Liver (tissue), 8 donors: ENCODE measurements at regions not wholly inside any gene's neighbourhood (a gene's known extent, or its start where the extent isn't known, plus 50 kb on each side); places are given as distances from the start of the nearest gene placed in this dataset.

ENCODE experiments used
- DNase-seq: peaks from one replicate; pipeline ENCODE4 v3.0.0-alpha.2; 2017; ENCODE audit warnings: low spot score
- H3K27ac ChIP-seq, 2 donors: one replicate each; pipeline ENCODE4 v1.7.0; 2013; ENCODE audit warnings: inconsistent platforms in 2 of 2, low read length in 2 of 2, control low read depth in 1 of 2, low read depth in 1 of 2, mild to moderate bottlenecking in 1 of 2
- H3K27me3 ChIP-seq, 4 donors: one replicate each; pipeline versions ENCODE4 v1.6.1 to v1.7.0; 2013; ENCODE audit warnings: low read length in 3 of 4, inconsistent platforms in 1 of 4, mild to moderate bottlenecking in 1 of 4, moderate library complexity in 1 of 4; ENCODE audit not compliant: control insufficient read depth in 4 of 4, insufficient read depth in 4 of 4
- H3K36me3 ChIP-seq, 4 donors: one replicate each; pipeline versions ENCODE4 v1.6.1 to v1.7.0; 2013; ENCODE audit warnings: low read length in 3 of 4, mild to moderate bottlenecking in 3 of 4, low read depth in 1 of 4, moderate library complexity in 1 of 4; ENCODE audit not compliant: control insufficient read depth in 4 of 4, insufficient read depth in 3 of 4
- H3K4me1 ChIP-seq, 4 donors: one replicate each; pipeline versions ENCODE4 v1.6.1 to v1.7.0; 2013; ENCODE audit warnings: low read length in 3 of 4, mild to moderate bottlenecking in 3 of 4, moderate library complexity in 1 of 4; ENCODE audit not compliant: control insufficient read depth in 4 of 4, insufficient read depth in 4 of 4
- H3K4me3 ChIP-seq, 3 donors: one replicate each; pipeline versions ENCODE4 v1.6.1 to v1.7.0; 2013; ENCODE audit warnings: low read length in 3 of 3, control low read depth in 1 of 3, low read depth in 1 of 3, mild to moderate bottlenecking in 1 of 3
- H3K9ac ChIP-seq, 2 donors: one replicate each; pipeline ENCODE4 v1.7.0; 2013; ENCODE audit warnings: low read length in 2 of 2, mild to moderate bottlenecking in 2 of 2, moderate library complexity in 2 of 2, control low read depth in 1 of 2, low read depth in 1 of 2
- H3K9me3 ChIP-seq, 4 donors: one replicate each; pipeline versions ENCODE4 v1.6.1 to v1.7.0; 2013; ENCODE audit warnings: low read length in 3 of 4; ENCODE audit not compliant: control insufficient read depth in 4 of 4
- CTCF ChIP-seq: fragments of 150-350 bp; IDR thresholded peaks from 2 replicates; pipeline ENCODE4 v1.5.1; 2017; ENCODE audit warnings: improper control_type of control experiment, low read depth, low read length; ENCODE audit not compliant: missing input control
- EGR1 ChIP-seq, 2 donors: IDR thresholded peaks; 2 replicates each; pipeline ENCODE4 v1.6.1; 2016 to 2018; ENCODE audit warnings: antibody characterized with exemption in 2 of 2, low read depth in 2 of 2
- FOXA1 ChIP-seq: IDR thresholded peaks from 2 replicates; pipeline ENCODE4 v1.6.1; 2016; ENCODE audit warnings: antibody characterized with exemption
- FOXA2 ChIP-seq: IDR thresholded peaks from 2 replicates; pipeline ENCODE4 v1.6.1; 2016; ENCODE audit warnings: antibody characterized with exemption
- GABPA ChIP-seq, 2 donors: IDR thresholded peaks in 1 of 2; conservative IDR thresholded peaks in 1 of 2; 2 replicates each; pipeline ENCODE4 v1.6.1; 2016; ENCODE audit warnings: antibody characterized with exemption in 2 of 2, mild to moderate bottlenecking in 1 of 2, moderate library complexity in 1 of 2
- HNF4A ChIP-seq, 2 donors: conservative IDR thresholded peaks; 2 replicates each; pipeline ENCODE4 v1.6.1; 2016; ENCODE audit warnings: antibody characterized with exemption in 2 of 2, mild to moderate bottlenecking in 2 of 2
- JUND ChIP-seq, 2 donors: IDR thresholded peaks; 2 replicates each; pipeline ENCODE4 v1.6.1; 2016; ENCODE audit warnings: antibody characterized with exemption in 2 of 2
- MAX ChIP-seq: IDR thresholded peaks from 2 replicates; pipeline ENCODE4 v1.6.1; 2016; ENCODE audit warnings: antibody characterized with exemption
- NR2F2 ChIP-seq: IDR thresholded peaks from 2 replicates; pipeline ENCODE4 v1.6.1; 2016; ENCODE audit warnings: antibody characterized with exemption
- RAD21 ChIP-seq, 2 donors: IDR thresholded peaks; 2 replicates each; pipeline ENCODE4 v1.6.1; 2016; ENCODE audit warnings: antibody characterized with exemption in 2 of 2, mild to moderate bottlenecking in 2 of 2
- RXRA ChIP-seq, 2 donors: IDR thresholded peaks; 2 replicates each; pipeline ENCODE4 v1.6.1; 2017 to 2018; ENCODE audit warnings: antibody characterized with exemption in 2 of 2, mild to moderate bottlenecking in 1 of 2
- SP1 ChIP-seq: IDR thresholded peaks from 2 replicates; pipeline ENCODE4 v1.6.1; 2018; ENCODE audit warnings: antibody characterized with exemption, mild to moderate bottlenecking
- YY1 ChIP-seq: IDR thresholded peaks from 2 replicates; pipeline ENCODE4 v1.6.1; 2016; ENCODE audit warnings: antibody characterized with exemption, mild to moderate bottlenecking
- WGBS: extraction: QIAGEN DNeasy Blood & Tissue Kit; methylation state at CpG from one replicate; pipeline ENCODE4 v1.1.7; 2013; 5-methylcytosine and 5-hydroxymethylcytosine counted together
- TF ChIP-seq, protein P1 (sequence below): IDR thresholded peaks from 2 replicates; pipeline ENCODE4 v1.6.1; 2016; ENCODE audit warnings: antibody characterized with exemption
- TF ChIP-seq, protein P2 (sequence below): IDR thresholded peaks from 2 replicates; pipeline ENCODE4 v1.6.1; 2016; ENCODE audit warnings: antibody characterized with exemption, mild to moderate bottlenecking
- TF ChIP-seq, protein P3 (sequence below): IDR thresholded peaks from 2 replicates; pipeline ENCODE4 v1.6.1; 2016; ENCODE audit warnings: antibody characterized with exemption
- donor health status: healthy.
- donor health status: healthy.
- donor health status: healthy.
- donor health status: healthy.
- donor health status: healthy.

DNA sequence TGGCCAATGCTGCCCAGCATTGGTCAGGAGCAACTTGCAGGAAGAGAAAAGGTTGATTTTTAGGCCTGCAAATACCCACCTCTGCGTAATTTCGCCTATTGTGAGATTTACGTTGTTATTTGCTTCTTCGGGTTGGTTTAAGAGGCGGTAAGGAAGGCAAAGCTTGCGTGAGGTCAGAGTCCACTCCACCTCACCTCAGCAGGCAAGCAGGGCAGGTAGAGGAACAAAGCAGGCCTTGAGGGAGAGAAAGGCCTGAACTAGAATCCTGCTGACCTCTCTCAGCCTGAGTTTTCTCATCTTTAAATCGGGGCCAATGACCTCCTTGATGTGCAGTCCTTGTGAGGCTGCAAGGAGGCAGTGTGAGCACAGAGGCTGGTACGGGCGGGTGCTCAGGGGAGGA lies 239.1 kb downstream of the CDC5L start:
- 84% methylated on average over 9 of the region's 9 CpGs for WGBS
- no peak for TF ChIP-seq GABPA (IDR thresholded peaks at IDR 0.05 in 1 of 2, conservative IDR thresholded peaks at IDR 0.05 in 1 of 2)
- no peak for TF ChIP-seq EGR1 (IDR thresholded peaks at IDR 0.05; ENCODE audit: low read depth in 2 of 2)
- no peak for TF ChIP-seq SP1
- TF ChIP-seq CTCF = no peak
- TF ChIP-seq HNF4A (conservative IDR thresholded peaks at IDR 0.05) = no peak
- TF ChIP-seq RAD21 (IDR thresholded peaks at IDR 0.05) = no peak
- TF ChIP-seq, protein P1, sequence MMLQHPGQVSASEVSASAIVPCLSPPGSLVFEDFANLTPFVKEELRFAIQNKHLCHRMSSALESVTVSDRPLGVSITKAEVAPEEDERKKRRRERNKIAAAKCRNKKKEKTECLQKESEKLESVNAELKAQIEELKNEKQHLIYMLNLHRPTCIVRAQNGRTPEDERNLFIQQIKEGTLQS = no peak
- TF ChIP-seq, protein P2, sequence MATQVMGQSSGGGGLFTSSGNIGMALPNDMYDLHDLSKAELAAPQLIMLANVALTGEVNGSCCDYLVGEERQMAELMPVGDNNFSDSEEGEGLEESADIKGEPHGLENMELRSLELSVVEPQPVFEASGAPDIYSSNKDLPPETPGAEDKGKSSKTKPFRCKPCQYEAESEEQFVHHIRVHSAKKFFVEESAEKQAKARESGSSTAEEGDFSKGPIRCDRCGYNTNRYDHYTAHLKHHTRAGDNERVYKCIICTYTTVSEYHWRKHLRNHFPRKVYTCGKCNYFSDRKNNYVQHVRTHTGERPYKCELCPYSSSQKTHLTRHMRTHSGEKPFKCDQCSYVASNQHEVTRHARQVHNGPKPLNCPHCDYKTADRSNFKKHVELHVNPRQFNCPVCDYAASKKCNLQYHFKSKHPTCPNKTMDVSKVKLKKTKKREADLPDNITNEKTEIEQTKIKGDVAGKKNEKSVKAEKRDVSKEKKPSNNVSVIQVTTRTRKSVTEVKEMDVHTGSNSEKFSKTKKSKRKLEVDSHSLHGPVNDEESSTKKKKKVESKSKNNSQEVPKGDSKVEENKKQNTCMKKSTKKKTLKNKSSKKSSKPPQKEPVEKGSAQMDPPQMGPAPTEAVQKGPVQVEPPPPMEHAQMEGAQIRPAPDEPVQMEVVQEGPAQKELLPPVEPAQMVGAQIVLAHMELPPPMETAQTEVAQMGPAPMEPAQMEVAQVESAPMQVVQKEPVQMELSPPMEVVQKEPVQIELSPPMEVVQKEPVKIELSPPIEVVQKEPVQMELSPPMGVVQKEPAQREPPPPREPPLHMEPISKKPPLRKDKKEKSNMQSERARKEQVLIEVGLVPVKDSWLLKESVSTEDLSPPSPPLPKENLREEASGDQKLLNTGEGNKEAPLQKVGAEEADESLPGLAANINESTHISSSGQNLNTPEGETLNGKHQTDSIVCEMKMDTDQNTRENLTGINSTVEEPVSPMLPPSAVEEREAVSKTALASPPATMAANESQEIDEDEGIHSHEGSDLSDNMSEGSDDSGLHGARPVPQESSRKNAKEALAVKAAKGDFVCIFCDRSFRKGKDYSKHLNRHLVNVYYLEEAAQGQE = no peak
- no peak for TF ChIP-seq RXRA (IDR thresholded peaks at IDR 0.05)
- TF ChIP-seq MAX = no peak
- TF ChIP-seq NR2F2 = no peak
- no peak for TF ChIP-seq FOXA2
- Histone ChIP-seq H3K4me3 (no peak overlapping the region), H3K9me3 (no peaks in the 10 kb centered on the region), H3K36me3 (no peaks in the 10 kb centered on the region), H3K4me1 (no peaks in the 10 kb centered on the region), H3K27me3 (no peaks in the 10 kb centered on the region), H3K27ac (no peak overlapping the region), H3K9ac (no peak overlapping the region)
- no peak for DNase-seq

GRCh38 chr6:44627091-44627882 lies 239.8 kb downstream of the CDC5L start:
- DNase-seq = no peak
- Histone ChIP-seq H3K9ac (no peak overlapping the region), H3K4me3 (no peak overlapping the region), H3K27ac (no peak overlapping the region), H3K4me1 (no peaks in the 10 kb centered on the region), H3K9me3 (no peaks in the 10 kb centered on the region), H3K36me3 (no peaks in the 10 kb centered on the region), H3K27me3 (peaks cover 0 to 3% (median 0%) of the 10 kb centered on the region in 4 donors)
- WGBS = 72% methylated on average over 23 of the region's 23 CpGs
- TF ChIP-seq, protein P2 = no peak
- TF ChIP-seq CTCF = no peak
- no peak for TF ChIP-seq YY1
- TF ChIP-seq SP1 = no peak
- TF ChIP-seq RXRA (IDR thresholded peaks at IDR 0.05) = no peak
- TF ChIP-seq MAX = no peak
- TF ChIP-seq, protein P3, sequence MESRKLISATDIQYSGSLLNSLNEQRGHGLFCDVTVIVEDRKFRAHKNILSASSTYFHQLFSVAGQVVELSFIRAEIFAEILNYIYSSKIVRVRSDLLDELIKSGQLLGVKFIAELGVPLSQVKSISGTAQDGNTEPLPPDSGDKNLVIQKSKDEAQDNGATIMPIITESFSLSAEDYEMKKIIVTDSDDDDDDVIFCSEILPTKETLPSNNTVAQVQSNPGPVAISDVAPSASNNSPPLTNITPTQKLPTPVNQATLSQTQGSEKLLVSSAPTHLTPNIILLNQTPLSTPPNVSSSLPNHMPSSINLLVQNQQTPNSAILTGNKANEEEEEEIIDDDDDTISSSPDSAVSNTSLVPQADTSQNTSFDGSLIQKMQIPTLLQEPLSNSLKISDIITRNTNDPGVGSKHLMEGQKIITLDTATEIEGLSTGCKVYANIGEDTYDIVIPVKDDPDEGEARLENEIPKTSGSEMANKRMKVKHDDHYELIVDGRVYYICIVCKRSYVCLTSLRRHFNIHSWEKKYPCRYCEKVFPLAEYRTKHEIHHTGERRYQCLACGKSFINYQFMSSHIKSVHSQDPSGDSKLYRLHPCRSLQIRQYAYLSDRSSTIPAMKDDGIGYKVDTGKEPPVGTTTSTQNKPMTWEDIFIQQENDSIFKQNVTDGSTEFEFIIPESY = no peak
- no peak for TF ChIP-seq FOXA1
- TF ChIP-seq JUND (IDR thresholded peaks at IDR 0.05) = no peak
- TF ChIP-seq EGR1 (IDR thresholded peaks at IDR 0.05; ENCODE audit: low read depth in 2 of 2) = no peak
- no peak for TF ChIP-seq RAD21 (IDR thresholded peaks at IDR 0.05)
